T-cell (primary cell): ENCODE measurements at regions not wholly inside any gene's neighbourhood (a gene's known extent, or its start where the extent isn't known, plus 50 kb on each side); places are given as distances from the start of the nearest gene placed in this dataset.

ENCODE experiments used
- ATAC-seq, 4 experiments: fragments of 200-7000 bp in 3 of 4; fragments of 150-1000 bp in 1 of 4; cut with Tn5 transposase; replicated peaks in 1 of 4; 1 replicate in 3 of 4; 2 replicates in 1 of 4; pipeline ENCODE4 v1.10.0; 2021; ENCODE audit warnings: moderate library complexity in 3 of 4, mild to moderate bottlenecking in 2 of 4, moderate number of reproducible peaks in 1 of 4
- CTCF ChIA-PET, 2 donors: fragments of 300-600 bp; sonication (Branson Sonifier 250); formaldehyde crosslinking; loops; one replicate each; lab custom pipeline; 2022; ENCODE audit warnings: antibody characterized with exemption in 2 of 2; lab: Charles Lee
- POLR2A ChIA-PET, 2 donors: fragments of 300-600 bp; sonication (Branson Sonifier 250); formaldehyde crosslinking; loops; one replicate each; lab custom pipeline; 2022; ENCODE audit warnings: antibody characterized with exemption in 2 of 2; lab: Charles Lee
- DNase-seq, 35 experiments: peaks; one replicate each; pipeline versions ENCODE4 v3.0.0 to v3.0.0-alpha.2; 2013 to 2023
- H3K27ac ChIP-seq: one replicate; pipeline ENCODE4 v1.5.1; 2013; ENCODE audit warnings: low read length
- H3K27me3 ChIP-seq, 2 experiments: replicated peaks in 1 of 2; 1 replicate in 1 of 2; 2 replicates in 1 of 2; pipeline versions ENCODE4 v1.6.1 to v1.7.0; 2013; ENCODE audit warnings: low read length in 1 of 2, mixed read lengths in 1 of 2; ENCODE audit not compliant: control insufficient read depth in 2 of 2, insufficient read depth in 2 of 2; ENCODE audit errors: extremely low read depth in 1 of 2
- H3K36me3 ChIP-seq, 2 donors: 1 replicate in 1 of 2; 2 replicates in 1 of 2; pipeline versions ENCODE4 v1.6.1 to v1.7.0; 2013; ENCODE audit warnings: low read length in 1 of 2; ENCODE audit not compliant: control insufficient read depth in 2 of 2, insufficient read depth in 1 of 2; ENCODE audit errors: extremely low read depth in 1 of 2
- H3K4me1 ChIP-seq, 2 experiments: 1 replicate in 1 of 2; 2 replicates in 1 of 2; pipeline versions ENCODE4 v1.6.1 to v1.7.0; 2013; ENCODE audit warnings: low read length in 2 of 2, mixed read lengths in 1 of 2; ENCODE audit not compliant: insufficient read depth in 2 of 2, control insufficient read depth in 1 of 2; ENCODE audit errors: extremely low read depth in 1 of 2
- H3K4me3 ChIP-seq, 2 donors: 1 replicate in 1 of 2; 2 replicates in 1 of 2; pipeline versions ENCODE4 v1.5.1 to v1.7.0; 2013; ENCODE audit warnings: mild to moderate bottlenecking in 2 of 2, low read length in 1 of 2, moderate library complexity in 1 of 2; ENCODE audit not compliant: control insufficient read depth in 1 of 2; ENCODE audit errors: extremely low read depth in 1 of 2
- H3K9me3 ChIP-seq: 2 replicates; pipeline ENCODE4 v1.7.0; 2013
- H3K27ac Mint-ChIP-seq, 2 donors: one replicate each; pipeline ENCODE4 v1.8.0; 2020 to 2021; ENCODE audit warnings: mild to moderate bottlenecking in 2 of 2, mixed read lengths in 2 of 2
- H3K27me3 Mint-ChIP-seq, 2 donors: one replicate each; pipeline ENCODE4 v1.8.0; 2021 to 2022; ENCODE audit warnings: mixed read lengths in 2 of 2
- H3K36me3 Mint-ChIP-seq: one replicate; pipeline ENCODE4 v1.8.0; 2021; ENCODE audit warnings: mixed read lengths
- H3K4me1 Mint-ChIP-seq, 3 donors: one replicate each; pipeline ENCODE4 v1.8.0; 2020 to 2022; ENCODE audit warnings: mixed read lengths in 3 of 3, mild to moderate bottlenecking in 1 of 3
- H3K4me3 Mint-ChIP-seq, 3 donors: one replicate each; pipeline ENCODE4 v1.8.0; 2020 to 2022; ENCODE audit warnings: mild to moderate bottlenecking in 3 of 3, mixed read lengths in 3 of 3, moderate library complexity in 3 of 3
- H3K9me3 Mint-ChIP-seq, 3 donors: one replicate each; pipeline ENCODE4 v1.8.0; 2020 to 2022; ENCODE audit warnings: mixed read lengths in 3 of 3
- WGBS: methylation state at CpG from one replicate; pipeline ENCODE4 v1.1.5; 2013; ENCODE audit warnings: missing lambda C conversion rate; ENCODE audit not compliant: insufficient coverage; 5-methylcytosine and 5-hydroxymethylcytosine counted together

- WGBS: 100% methylated on average over 3 of the region's 3 CpGs
- Histone ChIP-seq H3K4me3 (no peak overlapping the region), H3K9me3 (no peaks in the 10 kb centered on the region), H3K27me3 (no peaks in the 10 kb centered on the region), H3K4me1 (no peaks in the 10 kb centered on the region), H3K36me3 (no peaks in the 10 kb centered on the region), H3K27ac (no peak overlapping the region)
- Mint-ChIP-seq H3K27me3 (peaks cover 2 to 18% of the 10 kb centered on the region in 2 donors), H3K27ac (no peak overlapping the region), H3K4me3 (no peak overlapping the region), H3K4me1 (no peaks in the 10 kb centered on the region), H3K9me3 (peaks cover 0 to 5% (median 0%) of the 10 kb centered on the region in 3 donors), H3K36me3 (no peaks in the 10 kb centered on the region)
- ChIA-PET POLR2A (no interaction called here), CTCF (no interaction called here)
- DNase-seq (no peak), ATAC-seq (no peak)
Measured at GRCh38 chr3:193119926-193120325, 121.1 kb upstream of the PLAAT1 start.

GRCh38 chr3:193124861-193125260, 116.2 kb upstream of the PLAAT1 start:
- no peak for ATAC-seq
- 81% methylated on average over 8 of the region's 9 CpGs for WGBS

GRCh38 chr3:193129607-193130006, 111.4 kb upstream of the PLAAT1 start:
- no peaks in the 10 kb centered on the region for H3K27me3 ChIP-seq
- no peaks in the 10 kb centered on the region for H3K4me1 ChIP-seq
- no peaks in the 10 kb centered on the region for H3K36me3 ChIP-seq
- DNase-seq: no peak
- Mint-ChIP-seq H3K4me3 (no peak overlapping the region), H3K27me3 (peaks cover 7 to 25% of the 10 kb centered on the region in 2 donors), H3K4me1 (no peaks in the 10 kb centered on the region), H3K36me3 (no peaks in the 10 kb centered on the region), H3K9me3 (peaks cover 0 to 7% (median 0%) of the 10 kb centered on the region in 3 donors), H3K27ac (no peak overlapping the region)
- H3K4me3 ChIP-seq: no peak overlapping the region
- no peaks in the 10 kb centered on the region for H3K9me3 ChIP-seq
- ChIA-PET POLR2A (no interaction called here), CTCF (no interaction called here)
- no peak for ATAC-seq
- WGBS: 54% methylated on average over 3 of the region's 4 CpGs
- no peak overlapping the region for H3K27ac ChIP-seq

More at GRCh38 chr3:193124861-193125260, 116.2 kb upstream of the PLAAT1 start:
- H3K27me3 ChIP-seq: no peaks in the 10 kb centered on the region
- POLR2A ChIA-PET: no interaction called here
- no peak overlapping the region for H3K27ac ChIP-seq
- no peaks in the 10 kb centered on the region for H3K36me3 ChIP-seq
- H3K4me1 ChIP-seq: no peaks in the 10 kb centered on the region
- Mint-ChIP-seq H3K4me1 (no peaks in the 10 kb centered on the region), H3K27me3 (peaks cover 5 to 16% of the 10 kb centered on the region in 2 donors), H3K4me3 (no peak overlapping the region), H3K9me3 (peaks cover 0 to 7% (median 0%) of the 10 kb centered on the region in 3 donors), H3K36me3 (no peaks in the 10 kb centered on the region), H3K27ac (no peak overlapping the region)
- DNase-seq: no peak
- CTCF ChIA-PET: no interaction called here
- H3K4me3 ChIP-seq: no peak overlapping the region
- H3K9me3 ChIP-seq: no peaks in the 10 kb centered on the region

- Histone ChIP-seq H3K27ac (no peak overlapping the region), H3K27me3 (no peaks in the 10 kb centered on the region), H3K9me3 (no peaks in the 10 kb centered on the region), H3K36me3 (no peaks in the 10 kb centered on the region), H3K4me1 (no peaks in the 10 kb centered on the region), H3K4me3 (no peak overlapping the region)
- DNase-seq (no peak), ATAC-seq (no peak)
- POLR2A ChIA-PET: interaction anchor here in 1 of 2 donors (0.6 kb wide), 1 partner anchor 11 kb away, joined by 4 read pairs; no protein-coding TSS in a partner anchor
- no peaks in the 10 kb centered on the region for H3K36me3 Mint-ChIP-seq
- no peak overlapping the region for H3K4me3 Mint-ChIP-seq
- CTCF ChIA-PET: no interaction called here
- no peak overlapping the region for H3K27ac Mint-ChIP-seq
- peaks cover 0 to 7% (median 0%) of the 10 kb centered on the region in 3 donors for H3K9me3 Mint-ChIP-seq
- peaks cover 7 to 28% of the 10 kb centered on the region in 2 donors for H3K27me3 Mint-ChIP-seq
- WGBS: no CpG with 5 or more reads among the region's 4 CpGs
- H3K4me1 Mint-ChIP-seq: no peaks in the 10 kb centered on the region
Measured at GRCh38 chr3:193130576-193130975, 110.4 kb upstream of the PLAAT1 start.

- H3K4me3 ChIP-seq: no peak overlapping the region
- H3K27ac Mint-ChIP-seq: no peak overlapping the region
- CTCF ChIA-PET: no interaction called here
- H3K27me3 Mint-ChIP-seq: peaks cover 4 to 20% of the 10 kb centered on the region in 2 donors
- ATAC-seq (no peak), DNase-seq (no peak)
- no peaks in the 10 kb centered on the region for H3K27me3 ChIP-seq
- no peaks in the 10 kb centered on the region for H3K9me3 ChIP-seq
- no peak overlapping the region for H3K4me3 Mint-ChIP-seq
- no peaks in the 10 kb centered on the region for H3K4me1 ChIP-seq
- H3K4me1 Mint-ChIP-seq: no peaks in the 10 kb centered on the region
- peaks cover 0 to 3% (median 0%) of the 10 kb centered on the region in 3 donors for H3K9me3 Mint-ChIP-seq
- no peaks in the 10 kb centered on the region for H3K36me3 ChIP-seq
- no peak overlapping the region for H3K27ac ChIP-seq
- no CpG with 5 or more reads among the region's 2 CpGs for WGBS
- POLR2A ChIA-PET: no interaction called here
- H3K36me3 Mint-ChIP-seq: no peaks in the 10 kb centered on the region
Measured at GRCh38 chr3:193132241-193132640, 108.8 kb upstream of the PLAAT1 start.

- ChIA-PET POLR2A (no interaction called here), CTCF (no interaction called here)
- no peak overlapping the region for H3K4me3 Mint-ChIP-seq
- no peaks in the 10 kb centered on the region for H3K9me3 ChIP-seq
- H3K27ac Mint-ChIP-seq: no peak overlapping the region
- peaks cover 4 to 27% of the 10 kb centered on the region in 2 donors for H3K27me3 Mint-ChIP-seq
- ATAC-seq (no peak), DNase-seq (no peak)
- H3K4me1 Mint-ChIP-seq: no peaks in the 10 kb centered on the region
- no CpG with 5 or more reads among the region's 4 CpGs for WGBS
- no peak overlapping the region for H3K27ac ChIP-seq
- H3K36me3 Mint-ChIP-seq: no peaks in the 10 kb centered on the region
- H3K27me3 ChIP-seq: no peaks in the 10 kb centered on the region
- H3K36me3 ChIP-seq: no peaks in the 10 kb centered on the region
- H3K4me3 ChIP-seq: no peak overlapping the region
- H3K9me3 Mint-ChIP-seq: peaks cover 0 to 3% (median 0%) of the 10 kb centered on the region in 3 donors
- H3K4me1 ChIP-seq: no peaks in the 10 kb centered on the region
Measured at GRCh38 chr3:193132964-193133363, 108.1 kb upstream of the PLAAT1 start.

- WGBS: 72% methylated on average over 2 of the region's 5 CpGs
- no peak overlapping the region for H3K27ac Mint-ChIP-seq
- Histone ChIP-seq H3K27ac (no peak overlapping the region), H3K9me3 (no peaks in the 10 kb centered on the region), H3K4me1 (no peaks in the 10 kb centered on the region), H3K36me3 (no peaks in the 10 kb centered on the region), H3K4me3 (no peak overlapping the region), H3K27me3 (no peaks in the 10 kb centered on the region)
- H3K4me1 Mint-ChIP-seq: no peaks in the 10 kb centered on the region
- DNase-seq (no peak), ATAC-seq (no peak)
- CTCF ChIA-PET: no interaction called here
- no peaks in the 10 kb centered on the region for H3K36me3 Mint-ChIP-seq
- no peak overlapping the region for H3K4me3 Mint-ChIP-seq
- peaks cover 4 to 22% of the 10 kb centered on the region in 2 donors for H3K27me3 Mint-ChIP-seq
- H3K9me3 Mint-ChIP-seq: peaks cover 0 to 8% (median 7%) of the 10 kb centered on the region in 3 donors
- POLR2A ChIA-PET: no interaction called here
Measured at GRCh38 chr3:193134856-193135255, 106.2 kb upstream of the PLAAT1 start.
